Putamen (tissue), 1 donor: ENCODE measurements at regions not wholly inside any gene's neighbourhood (a gene's known extent, or its start where the extent isn't known, plus 50 kb on each side); places are given as distances from the start of the nearest gene placed in this dataset.
A peak's percentile ranks its signal among the peaks of the same experiment; 100 is the strongest.

Experiments
- DNase-seq: peaks from one replicate; pipeline ENCODE4 v3.0.0-alpha.2; 2016; ENCODE audit warnings: low spot score

- no peak for DNase-seq
Observed at GRCh38 chr20:48358176-48359054, 469.4 kb downstream of the PREX1 start.

- DNase-seq = no peak
Observed at GRCh38 chr20:48357714-48358113, 470.1 kb downstream of the PREX1 start.

DNA sequence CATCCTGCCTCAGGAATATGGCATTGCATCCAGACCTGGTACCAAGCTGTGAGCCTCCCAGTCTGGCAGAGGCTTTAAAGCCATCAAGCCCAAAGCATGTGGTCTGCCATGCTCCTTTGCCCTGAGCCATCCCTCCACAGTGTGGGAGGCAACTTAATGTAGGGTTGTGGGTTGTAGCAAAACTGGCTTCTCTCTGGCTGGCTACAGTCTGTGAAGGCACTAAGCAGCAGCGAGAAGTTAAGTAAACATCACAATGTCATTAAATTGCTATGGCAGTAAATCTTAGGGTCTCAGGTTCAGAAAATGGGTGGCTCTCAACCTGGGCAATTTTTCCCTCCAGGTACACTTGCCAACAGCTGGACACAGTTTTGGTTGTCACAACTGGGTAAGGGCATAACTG, 472.9 kb downstream of the PREX1 start:
- DNase-seq = no peak

DNA sequence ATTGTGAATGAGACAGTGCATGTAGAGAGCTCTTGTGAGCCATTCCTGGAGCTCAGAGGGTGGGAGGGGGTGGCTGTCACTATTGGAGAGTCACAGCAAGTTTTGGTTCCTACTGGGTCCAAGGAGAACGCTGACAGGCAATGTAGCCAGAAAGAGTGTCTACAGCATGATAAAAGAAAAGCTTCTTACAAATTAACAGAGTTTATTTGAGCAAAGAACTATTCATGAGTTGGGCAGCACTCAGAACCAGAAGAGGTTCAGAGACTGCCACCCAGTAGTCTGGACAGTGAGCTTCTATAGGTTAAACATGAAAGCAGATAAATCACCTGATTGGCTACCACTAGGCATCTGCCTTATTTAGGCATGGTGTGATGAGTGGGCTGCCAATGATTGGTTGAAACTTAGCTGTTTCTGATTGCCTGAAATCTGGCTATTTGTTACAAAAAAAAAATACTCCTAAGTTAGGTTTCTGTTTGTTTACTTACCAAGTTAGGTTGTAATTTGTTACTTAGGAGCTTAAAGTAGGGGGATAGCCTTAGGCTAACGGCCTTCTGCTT, 473.4 kb downstream of the PREX1 start:
- DNase-seq = no peak

DNA sequence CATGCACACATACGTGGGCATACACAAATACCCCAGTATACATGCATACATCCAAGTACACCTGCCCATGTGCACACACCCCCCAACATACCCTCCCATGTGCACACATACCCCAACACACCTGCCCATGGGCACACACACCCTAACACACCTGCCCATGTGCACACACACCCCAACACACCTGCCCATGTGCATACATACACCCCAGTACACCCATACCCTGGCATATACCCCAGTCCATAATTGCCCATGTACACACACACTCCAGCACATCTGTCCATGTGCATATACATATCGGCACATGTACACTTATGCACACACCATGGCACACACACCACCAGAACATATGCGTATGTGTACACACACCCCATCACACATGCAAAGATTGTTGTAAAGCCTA, 475.2 kb downstream of the PREX1 start:
- DNase-seq = no peak

DNA sequence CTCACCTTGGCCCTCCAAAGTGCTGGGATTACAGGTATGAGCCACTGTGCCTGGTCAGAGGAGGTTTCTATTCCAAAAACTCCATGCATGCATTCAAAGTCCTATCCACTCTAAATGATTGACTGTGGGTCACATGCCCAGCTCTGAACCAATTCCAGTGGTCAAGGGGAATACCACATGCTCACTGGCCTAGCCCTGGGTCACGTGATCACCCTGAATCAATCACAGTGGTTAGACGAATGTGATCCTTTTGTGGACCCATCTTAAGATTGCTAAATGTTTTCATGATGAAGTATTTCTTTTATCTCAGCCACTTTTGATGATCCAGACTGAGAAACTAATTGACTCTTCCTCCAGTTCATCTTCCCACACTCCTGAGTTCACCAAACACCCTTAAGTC, 475.8 kb downstream of the PREX1 start:
- DNase-seq = no peak

DNA sequence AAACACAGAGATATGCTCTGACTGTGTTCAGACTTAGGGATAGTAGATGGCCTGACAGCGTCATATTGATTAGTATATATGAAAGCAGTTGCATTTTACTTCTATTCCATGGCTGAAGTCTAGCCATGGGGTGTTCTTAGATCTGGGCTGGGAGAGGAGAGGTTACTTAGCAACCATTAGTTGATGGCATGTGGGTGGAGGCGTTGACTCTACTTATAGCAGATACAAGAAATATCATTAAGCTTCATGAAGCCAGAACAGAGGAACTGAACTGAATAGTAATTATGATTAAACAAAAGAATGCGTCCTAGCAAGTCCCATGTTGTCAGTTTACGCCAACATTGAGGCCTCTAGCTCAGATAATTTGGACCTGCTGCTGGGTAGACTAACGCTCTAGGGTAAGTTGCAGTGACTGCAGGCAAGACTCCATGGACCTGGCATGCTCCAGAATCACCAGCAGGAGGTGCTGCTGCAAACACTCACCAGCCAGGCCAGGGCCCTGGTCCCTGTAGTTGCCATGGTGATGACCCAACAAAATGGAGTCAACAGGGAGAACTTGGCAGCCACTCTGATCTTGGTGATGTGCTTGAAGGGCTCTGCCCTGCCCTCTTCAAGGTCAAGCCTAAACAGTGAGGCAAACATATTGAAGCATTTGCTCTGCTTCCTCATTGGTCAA, 477.3 kb downstream of the PREX1 start:
- DNase-seq = no peak

DNA sequence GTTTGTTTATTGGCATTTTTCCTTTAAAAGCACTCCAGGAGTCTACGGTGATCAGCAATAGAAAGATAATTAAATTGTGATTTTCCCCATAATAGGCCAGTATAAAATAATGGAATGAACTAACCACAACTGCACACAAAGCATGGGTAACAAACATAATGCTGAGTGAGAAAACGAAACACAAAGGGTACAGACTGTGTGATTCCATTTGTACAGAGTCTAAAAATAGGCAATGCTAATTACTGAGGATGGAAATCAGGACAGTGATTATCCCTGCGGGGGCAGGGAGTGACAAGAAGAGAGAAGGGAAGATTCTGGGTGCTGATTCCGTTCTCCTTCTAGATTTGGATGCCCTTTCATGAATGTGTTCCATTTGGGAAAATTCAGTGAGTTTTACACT, 478.1 kb downstream of the PREX1 start:
- no peak for DNase-seq

- DNase-seq = no peak
Observed at GRCh38 chr20:48348022-48348421, 479.8 kb downstream of the PREX1 start.

DNA sequence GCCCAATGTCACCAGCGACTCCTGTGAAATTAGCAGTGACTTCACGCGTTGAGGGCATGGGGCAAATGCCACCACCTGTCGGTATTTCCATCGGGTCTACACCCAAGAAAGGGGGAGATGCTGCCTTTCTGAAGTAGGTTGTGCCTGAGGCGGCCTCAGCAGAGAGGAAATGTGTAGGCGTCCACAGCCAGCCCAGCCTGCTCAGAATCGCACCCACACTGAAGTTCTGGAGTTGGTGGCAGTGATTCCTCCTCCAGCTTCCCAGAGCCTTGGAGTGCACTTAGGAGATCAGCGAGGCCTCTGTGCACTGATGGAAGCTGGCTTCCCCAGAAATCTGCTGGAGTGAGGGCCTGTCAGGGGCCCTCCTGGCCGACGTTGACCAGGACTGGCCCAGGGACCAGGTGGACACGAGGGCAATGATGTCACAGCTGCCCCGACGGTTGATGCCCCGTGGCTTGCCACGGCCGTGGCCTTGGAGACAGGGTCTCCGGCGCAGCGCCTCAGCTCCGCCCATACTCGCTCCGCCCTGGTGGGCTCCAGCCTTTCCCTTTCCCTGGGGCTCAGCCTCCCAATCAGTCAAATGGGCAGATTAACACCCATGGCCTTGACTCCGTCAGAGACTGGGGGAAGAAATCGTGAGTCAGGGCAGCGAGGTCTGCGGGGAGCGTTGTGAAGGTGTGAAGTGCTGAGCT, 484.8 kb downstream of the PREX1 start:
- DNase-seq = peak; percentile 42

GRCh38 chr20:48340883-48341281, 486.9 kb downstream of the PREX1 start:
- DNase-seq = no peak

DNA sequence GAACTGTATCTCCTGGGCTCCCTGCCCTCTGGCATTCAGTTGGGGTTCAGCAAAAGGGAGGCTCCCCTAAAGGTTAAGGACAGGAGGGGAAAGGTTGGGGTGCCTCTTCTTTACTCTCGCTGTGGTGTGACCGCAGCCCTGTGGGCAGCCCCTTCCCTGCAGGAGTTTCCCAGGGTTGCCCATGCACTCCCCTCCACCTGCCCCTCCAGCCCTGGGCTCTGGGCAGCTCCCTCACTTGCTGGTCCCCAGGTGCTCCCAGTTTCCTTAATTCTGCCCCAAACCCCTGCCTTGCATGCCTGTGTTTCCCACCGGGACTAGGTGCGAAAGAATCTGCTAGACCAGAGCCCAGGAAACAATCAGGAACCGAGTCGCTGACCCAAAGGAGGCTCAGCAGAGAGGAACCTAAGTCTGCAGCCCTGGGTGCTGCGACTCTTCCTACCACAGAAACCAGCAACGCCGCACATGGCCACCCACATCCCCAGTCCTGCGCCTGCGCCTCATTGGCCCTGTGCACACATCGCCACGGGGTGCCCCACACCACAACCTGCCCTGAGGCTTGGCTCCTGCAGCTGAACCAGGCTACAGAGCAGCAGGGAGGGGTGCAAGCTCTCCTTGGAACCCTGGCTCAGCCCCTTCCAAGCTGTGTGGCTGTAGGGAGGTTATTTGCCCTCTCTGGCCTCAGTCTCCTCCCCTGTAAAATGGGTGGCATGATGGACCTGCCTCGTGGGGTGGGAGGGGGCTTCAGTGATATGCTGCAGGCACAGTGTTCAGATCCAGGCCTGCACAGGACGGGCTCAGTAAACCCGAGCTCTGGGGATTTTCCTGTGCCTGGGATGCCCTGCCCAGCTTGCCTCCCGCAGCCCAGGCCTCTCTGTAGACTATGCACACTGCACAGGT, 487.6 kb downstream of the PREX1 start:
- no peak for DNase-seq

DNA sequence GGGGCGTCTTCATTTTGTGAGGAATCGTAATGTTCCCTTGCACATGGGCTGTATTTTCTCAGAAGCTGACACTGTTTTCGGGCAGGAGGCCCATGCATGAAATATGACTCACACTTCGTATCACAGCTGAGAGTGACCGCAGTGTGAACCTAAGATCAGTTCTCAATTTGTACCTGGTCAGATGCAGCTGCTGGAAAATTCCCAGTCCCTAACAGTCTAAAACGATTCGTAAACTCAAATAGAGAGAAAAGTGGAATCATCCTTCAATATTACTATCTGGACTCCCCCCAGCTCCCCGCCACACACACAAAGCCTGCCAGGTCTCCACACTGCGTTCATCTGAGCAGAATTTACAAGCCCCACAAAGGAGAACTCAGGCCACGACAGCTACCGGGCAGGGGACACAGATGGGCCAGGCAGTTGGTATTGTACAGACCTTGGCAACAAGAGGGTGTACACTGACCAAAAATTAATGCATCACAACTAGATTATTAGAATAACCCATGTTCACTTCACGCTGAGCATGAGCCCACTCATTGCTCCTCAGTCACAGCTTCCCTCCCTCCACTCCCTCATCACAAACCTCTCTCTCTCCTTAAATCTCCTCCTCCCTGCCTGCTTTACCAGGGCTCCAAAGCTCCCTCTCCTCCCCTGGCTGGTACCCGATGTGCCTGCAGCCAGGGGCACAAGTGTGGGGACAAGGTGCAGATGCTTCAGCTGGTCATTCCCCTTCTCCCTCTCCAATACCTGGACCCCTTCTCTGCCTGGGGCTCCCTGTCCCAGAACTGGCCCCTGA, 488.4 kb downstream of the PREX1 start:
- no peak for DNase-seq

GRCh38 chr20:48338717-48339116, 489.1 kb downstream of the PREX1 start:
- no peak for DNase-seq

GRCh38 chr20:48336597-48336996, 491.2 kb downstream of the PREX1 start:
- no peak for DNase-seq

GRCh38 chr20:48335308-48336050, 492.3 kb downstream of the PREX1 start:
- DNase-seq = peak; percentile 49

DNA sequence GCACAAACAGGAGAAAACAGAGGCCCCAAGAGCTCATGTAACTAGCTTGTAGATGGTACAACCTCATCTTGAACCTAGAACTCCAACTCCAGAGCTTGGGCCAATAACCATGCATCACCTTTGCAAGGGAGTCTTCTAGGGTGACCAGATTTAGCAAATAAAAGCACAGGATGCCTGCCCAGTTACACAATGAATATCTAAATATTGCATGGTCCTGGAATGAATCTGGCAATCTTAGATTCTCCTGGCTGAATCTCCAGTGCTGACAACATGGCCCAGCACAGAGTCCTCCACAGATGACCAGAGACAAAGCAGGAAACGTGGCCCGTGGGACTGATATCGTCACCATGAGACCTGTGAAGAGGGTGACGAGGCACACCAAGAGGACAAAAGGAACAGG, 494.1 kb downstream of the PREX1 start:
- no peak for DNase-seq

GRCh38 chr20:48332555-48332954, 495.2 kb downstream of the PREX1 start:
- DNase-seq = no peak

- no peak for DNase-seq
Observed at GRCh38 chr20:48331518-48332286, 496.1 kb downstream of the PREX1 start.
